ENCODE measurements at regions not wholly inside any gene's neighbourhood (a gene's known extent, or its start where the extent isn't known, plus 50 kb on each side); places are given as distances from the start of the nearest gene placed in this dataset.

DNA sequence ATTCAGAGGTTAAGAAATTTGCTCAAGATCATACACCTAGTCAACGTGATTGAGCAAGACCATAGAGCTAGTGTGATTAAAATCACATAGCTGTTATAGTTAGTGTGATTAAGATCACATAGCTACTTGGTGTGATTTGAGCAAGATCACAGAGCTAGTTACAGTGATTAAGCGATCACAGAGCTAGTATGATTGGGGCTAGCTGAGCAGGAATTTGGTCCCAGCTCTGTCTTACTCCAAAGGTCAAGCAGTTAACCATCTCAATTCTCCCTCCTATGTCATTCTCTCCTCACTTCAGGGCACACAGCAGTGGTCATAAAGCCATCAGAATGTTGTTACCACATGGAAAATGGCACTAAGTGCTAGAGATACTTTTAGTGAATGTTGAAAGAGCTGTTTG, 158.2 kb downstream of the SPTSSA start (continued):
- TF ChIP-seq, protein P1, sequence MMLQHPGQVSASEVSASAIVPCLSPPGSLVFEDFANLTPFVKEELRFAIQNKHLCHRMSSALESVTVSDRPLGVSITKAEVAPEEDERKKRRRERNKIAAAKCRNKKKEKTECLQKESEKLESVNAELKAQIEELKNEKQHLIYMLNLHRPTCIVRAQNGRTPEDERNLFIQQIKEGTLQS (CRISPR knock-in tag; conservative IDR thresholded peaks at IDR 0.05), result no peak
- TF ChIP-seq FOXK1 (CRISPR knock-in tag; IDR thresholded peaks at IDR 0.05), result no peak

DNA sequence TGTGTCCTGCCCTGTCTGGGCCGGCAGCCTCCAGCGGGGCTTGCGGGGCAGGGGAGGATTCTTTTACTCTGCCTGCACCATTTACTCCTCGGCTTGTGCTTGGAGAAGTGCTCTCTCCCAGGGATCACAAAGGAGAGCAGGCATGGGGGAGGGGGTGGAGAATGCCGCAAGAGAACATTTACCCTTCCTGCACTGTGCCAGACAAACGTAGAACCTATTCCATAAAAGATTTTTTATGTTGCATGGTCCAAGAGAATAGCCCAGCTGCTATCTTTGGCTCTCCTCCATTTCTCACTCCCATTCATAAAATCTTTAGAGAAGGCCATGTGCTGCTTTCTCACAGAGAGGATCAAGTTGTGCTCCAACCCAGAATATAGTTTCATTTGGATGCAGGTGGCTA, 159.4 kb downstream of the SPTSSA start:
- no peak for ATAC-seq
- ChIA-PET POLR2A (interaction anchor here (0.7 kb wide), 1 partner anchor 55 kb away, joined by 3 read pairs; no protein-coding TSS in a partner anchor), CTCF (interaction anchor here (1.6 kb wide), 1 partner anchor 20 kb away, joined by 9 read pairs; no protein-coding TSS in a partner anchor)
- no peak overlapping the region for H3K4me3 Mint-ChIP-seq
- H3K4me1 Mint-ChIP-seq, result peaks cover 16% of the 10 kb centered on the region
- H3K27ac Mint-ChIP-seq, result no peak overlapping the region
- peaks cover 7% of the 10 kb centered on the region for H3K9me3 Mint-ChIP-seq
- no peak for DNase-seq (ENCODE audit: low spot score)
- H3K36me3 Mint-ChIP-seq, result peaks cover 7% of the 10 kb centered on the region
- peaks cover 28% of the 10 kb centered on the region for H3K27me3 Mint-ChIP-seq (ENCODE audit: low read depth)
- TF ChIP-seq SMAD4 (CRISPR knock-in tag; IDR thresholded peaks at IDR 0.05) (no peak), ZNF396 (CRISPR knock-in tag; IDR thresholded peaks at IDR 0.05; ENCODE audit: borderline replicate concordance) (no peak), FOXK1 (CRISPR knock-in tag; IDR thresholded peaks at IDR 0.05) (no peak), ELF4 (CRISPR knock-in tag; IDR thresholded peaks at IDR 0.05; ENCODE audit: low read depth) (no peak), CBFB (CRISPR knock-in tag; IDR thresholded peaks at IDR 0.05; ENCODE audit: low read depth) (no peak), ZNF416 (CRISPR knock-in tag; IDR thresholded peaks at IDR 0.05) (no peak)
- TF ChIP-seq, protein P2, sequence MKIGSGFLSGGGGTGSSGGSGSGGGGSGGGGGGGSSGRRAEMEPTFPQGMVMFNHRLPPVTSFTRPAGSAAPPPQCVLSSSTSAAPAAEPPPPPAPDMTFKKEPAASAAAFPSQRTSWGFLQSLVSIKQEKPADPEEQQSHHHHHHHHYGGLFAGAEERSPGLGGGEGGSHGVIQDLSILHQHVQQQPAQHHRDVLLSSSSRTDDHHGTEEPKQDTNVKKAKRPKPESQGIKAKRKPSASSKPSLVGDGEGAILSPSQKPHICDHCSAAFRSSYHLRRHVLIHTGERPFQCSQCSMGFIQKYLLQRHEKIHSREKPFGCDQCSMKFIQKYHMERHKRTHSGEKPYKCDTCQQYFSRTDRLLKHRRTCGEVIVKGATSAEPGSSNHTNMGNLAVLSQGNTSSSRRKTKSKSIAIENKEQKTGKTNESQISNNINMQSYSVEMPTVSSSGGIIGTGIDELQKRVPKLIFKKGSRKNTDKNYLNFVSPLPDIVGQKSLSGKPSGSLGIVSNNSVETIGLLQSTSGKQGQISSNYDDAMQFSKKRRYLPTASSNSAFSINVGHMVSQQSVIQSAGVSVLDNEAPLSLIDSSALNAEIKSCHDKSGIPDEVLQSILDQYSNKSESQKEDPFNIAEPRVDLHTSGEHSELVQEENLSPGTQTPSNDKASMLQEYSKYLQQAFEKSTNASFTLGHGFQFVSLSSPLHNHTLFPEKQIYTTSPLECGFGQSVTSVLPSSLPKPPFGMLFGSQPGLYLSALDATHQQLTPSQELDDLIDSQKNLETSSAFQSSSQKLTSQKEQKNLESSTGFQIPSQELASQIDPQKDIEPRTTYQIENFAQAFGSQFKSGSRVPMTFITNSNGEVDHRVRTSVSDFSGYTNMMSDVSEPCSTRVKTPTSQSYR (CRISPR knock-in tag; IDR thresholded peaks at IDR 0.05), result no peak
- TF ChIP-seq, protein P1 (CRISPR knock-in tag; conservative IDR thresholded peaks at IDR 0.05), result no peak
- TF ChIP-seq, protein P3, sequence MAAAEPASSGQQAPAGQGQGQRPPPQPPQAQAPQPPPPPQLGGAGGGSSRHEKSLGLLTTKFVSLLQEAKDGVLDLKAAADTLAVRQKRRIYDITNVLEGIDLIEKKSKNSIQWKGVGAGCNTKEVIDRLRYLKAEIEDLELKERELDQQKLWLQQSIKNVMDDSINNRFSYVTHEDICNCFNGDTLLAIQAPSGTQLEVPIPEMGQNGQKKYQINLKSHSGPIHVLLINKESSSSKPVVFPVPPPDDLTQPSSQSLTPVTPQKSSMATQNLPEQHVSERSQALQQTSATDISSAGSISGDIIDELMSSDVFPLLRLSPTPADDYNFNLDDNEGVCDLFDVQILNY (CRISPR knock-in tag; IDR thresholded peaks at IDR 0.05), result no peak
- TF ChIP-seq, protein P4, sequence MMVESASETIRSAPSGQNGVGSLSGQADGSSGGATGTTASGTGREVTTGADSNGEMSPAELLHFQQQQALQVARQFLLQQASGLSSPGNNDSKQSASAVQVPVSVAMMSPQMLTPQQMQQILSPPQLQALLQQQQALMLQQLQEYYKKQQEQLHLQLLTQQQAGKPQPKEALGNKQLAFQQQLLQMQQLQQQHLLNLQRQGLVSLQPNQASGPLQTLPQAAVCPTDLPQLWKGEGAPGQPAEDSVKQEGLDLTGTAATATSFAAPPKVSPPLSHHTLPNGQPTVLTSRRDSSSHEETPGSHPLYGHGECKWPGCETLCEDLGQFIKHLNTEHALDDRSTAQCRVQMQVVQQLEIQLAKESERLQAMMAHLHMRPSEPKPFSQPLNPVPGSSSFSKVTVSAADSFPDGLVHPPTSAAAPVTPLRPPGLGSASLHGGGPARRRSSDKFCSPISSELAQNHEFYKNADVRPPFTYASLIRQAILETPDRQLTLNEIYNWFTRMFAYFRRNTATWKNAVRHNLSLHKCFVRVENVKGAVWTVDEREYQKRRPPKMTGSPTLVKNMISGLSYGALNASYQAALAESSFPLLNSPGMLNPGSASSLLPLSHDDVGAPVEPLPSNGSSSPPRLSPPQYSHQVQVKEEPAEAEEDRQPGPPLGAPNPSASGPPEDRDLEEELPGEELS (CRISPR knock-in tag; IDR thresholded peaks at IDR 0.05), result no peak
- TF ChIP-seq, protein P5, sequence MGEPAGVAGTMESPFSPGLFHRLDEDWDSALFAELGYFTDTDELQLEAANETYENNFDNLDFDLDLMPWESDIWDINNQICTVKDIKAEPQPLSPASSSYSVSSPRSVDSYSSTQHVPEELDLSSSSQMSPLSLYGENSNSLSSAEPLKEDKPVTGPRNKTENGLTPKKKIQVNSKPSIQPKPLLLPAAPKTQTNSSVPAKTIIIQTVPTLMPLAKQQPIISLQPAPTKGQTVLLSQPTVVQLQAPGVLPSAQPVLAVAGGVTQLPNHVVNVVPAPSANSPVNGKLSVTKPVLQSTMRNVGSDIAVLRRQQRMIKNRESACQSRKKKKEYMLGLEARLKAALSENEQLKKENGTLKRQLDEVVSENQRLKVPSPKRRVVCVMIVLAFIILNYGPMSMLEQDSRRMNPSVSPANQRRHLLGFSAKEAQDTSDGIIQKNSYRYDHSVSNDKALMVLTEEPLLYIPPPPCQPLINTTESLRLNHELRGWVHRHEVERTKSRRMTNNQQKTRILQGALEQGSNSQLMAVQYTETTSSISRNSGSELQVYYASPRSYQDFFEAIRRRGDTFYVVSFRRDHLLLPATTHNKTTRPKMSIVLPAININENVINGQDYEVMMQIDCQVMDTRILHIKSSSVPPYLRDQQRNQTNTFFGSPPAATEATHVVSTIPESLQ (CRISPR knock-in tag; IDR thresholded peaks at IDR 0.05), result no peak
- TF ChIP-seq, protein P6, sequence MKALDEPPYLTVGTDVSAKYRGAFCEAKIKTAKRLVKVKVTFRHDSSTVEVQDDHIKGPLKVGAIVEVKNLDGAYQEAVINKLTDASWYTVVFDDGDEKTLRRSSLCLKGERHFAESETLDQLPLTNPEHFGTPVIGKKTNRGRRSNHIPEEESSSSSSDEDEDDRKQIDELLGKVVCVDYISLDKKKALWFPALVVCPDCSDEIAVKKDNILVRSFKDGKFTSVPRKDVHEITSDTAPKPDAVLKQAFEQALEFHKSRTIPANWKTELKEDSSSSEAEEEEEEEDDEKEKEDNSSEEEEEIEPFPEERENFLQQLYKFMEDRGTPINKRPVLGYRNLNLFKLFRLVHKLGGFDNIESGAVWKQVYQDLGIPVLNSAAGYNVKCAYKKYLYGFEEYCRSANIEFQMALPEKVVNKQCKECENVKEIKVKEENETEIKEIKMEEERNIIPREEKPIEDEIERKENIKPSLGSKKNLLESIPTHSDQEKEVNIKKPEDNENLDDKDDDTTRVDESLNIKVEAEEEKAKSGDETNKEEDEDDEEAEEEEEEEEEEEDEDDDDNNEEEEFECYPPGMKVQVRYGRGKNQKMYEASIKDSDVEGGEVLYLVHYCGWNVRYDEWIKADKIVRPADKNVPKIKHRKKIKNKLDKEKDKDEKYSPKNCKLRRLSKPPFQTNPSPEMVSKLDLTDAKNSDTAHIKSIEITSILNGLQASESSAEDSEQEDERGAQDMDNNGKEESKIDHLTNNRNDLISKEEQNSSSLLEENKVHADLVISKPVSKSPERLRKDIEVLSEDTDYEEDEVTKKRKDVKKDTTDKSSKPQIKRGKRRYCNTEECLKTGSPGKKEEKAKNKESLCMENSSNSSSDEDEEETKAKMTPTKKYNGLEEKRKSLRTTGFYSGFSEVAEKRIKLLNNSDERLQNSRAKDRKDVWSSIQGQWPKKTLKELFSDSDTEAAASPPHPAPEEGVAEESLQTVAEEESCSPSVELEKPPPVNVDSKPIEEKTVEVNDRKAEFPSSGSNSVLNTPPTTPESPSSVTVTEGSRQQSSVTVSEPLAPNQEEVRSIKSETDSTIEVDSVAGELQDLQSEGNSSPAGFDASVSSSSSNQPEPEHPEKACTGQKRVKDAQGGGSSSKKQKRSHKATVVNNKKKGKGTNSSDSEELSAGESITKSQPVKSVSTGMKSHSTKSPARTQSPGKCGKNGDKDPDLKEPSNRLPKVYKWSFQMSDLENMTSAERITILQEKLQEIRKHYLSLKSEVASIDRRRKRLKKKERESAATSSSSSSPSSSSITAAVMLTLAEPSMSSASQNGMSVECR (CRISPR knock-in tag; IDR thresholded peaks at IDR 0.05; ENCODE audit: borderline replicate concordance), result no peak
- TF ChIP-seq, protein P7, sequence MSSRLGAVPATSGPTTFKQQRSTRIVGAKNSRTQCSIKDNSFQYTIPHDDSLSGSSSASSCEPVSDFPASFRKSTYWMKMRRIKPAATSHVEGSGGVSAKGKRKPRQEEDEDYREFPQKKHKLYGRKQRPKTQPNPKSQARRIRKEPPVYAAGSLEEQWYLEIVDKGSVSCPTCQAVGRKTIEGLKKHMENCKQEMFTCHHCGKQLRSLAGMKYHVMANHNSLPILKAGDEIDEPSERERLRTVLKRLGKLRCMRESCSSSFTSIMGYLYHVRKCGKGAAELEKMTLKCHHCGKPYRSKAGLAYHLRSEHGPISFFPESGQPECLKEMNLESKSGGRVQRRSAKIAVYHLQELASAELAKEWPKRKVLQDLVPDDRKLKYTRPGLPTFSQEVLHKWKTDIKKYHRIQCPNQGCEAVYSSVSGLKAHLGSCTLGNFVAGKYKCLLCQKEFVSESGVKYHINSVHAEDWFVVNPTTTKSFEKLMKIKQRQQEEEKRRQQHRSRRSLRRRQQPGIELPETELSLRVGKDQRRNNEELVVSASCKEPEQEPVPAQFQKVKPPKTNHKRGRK (CRISPR knock-in tag; IDR thresholded peaks at IDR 0.05; ENCODE audit: borderline replicate concordance), result no peak
- TF ChIP-seq, protein P8, sequence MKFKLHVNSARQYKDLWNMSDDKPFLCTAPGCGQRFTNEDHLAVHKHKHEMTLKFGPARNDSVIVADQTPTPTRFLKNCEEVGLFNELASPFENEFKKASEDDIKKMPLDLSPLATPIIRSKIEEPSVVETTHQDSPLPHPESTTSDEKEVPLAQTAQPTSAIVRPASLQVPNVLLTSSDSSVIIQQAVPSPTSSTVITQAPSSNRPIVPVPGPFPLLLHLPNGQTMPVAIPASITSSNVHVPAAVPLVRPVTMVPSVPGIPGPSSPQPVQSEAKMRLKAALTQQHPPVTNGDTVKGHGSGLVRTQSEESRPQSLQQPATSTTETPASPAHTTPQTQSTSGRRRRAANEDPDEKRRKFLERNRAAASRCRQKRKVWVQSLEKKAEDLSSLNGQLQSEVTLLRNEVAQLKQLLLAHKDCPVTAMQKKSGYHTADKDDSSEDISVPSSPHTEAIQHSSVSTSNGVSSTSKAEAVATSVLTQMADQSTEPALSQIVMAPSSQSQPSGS (CRISPR knock-in tag; IDR thresholded peaks at IDR 0.05; ENCODE audit: borderline replicate concordance, low read depth), result no peak
- TF ChIP-seq, protein P9, sequence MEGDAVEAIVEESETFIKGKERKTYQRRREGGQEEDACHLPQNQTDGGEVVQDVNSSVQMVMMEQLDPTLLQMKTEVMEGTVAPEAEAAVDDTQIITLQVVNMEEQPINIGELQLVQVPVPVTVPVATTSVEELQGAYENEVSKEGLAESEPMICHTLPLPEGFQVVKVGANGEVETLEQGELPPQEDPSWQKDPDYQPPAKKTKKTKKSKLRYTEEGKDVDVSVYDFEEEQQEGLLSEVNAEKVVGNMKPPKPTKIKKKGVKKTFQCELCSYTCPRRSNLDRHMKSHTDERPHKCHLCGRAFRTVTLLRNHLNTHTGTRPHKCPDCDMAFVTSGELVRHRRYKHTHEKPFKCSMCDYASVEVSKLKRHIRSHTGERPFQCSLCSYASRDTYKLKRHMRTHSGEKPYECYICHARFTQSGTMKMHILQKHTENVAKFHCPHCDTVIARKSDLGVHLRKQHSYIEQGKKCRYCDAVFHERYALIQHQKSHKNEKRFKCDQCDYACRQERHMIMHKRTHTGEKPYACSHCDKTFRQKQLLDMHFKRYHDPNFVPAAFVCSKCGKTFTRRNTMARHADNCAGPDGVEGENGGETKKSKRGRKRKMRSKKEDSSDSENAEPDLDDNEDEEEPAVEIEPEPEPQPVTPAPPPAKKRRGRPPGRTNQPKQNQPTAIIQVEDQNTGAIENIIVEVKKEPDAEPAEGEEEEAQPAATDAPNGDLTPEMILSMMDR (IDR thresholded peaks at IDR 0.05), result no peak
